ENCODE measurements at regions not wholly inside any gene's neighbourhood (a gene's known extent, or its start where the extent isn't known, plus 50 kb on each side); places are given as distances from the start of the nearest gene placed in this dataset.

- no peak for DNase-seq (ENCODE audit: low spot score)
These were observed 92.9 kb upstream of the IER5L start for GRCh38 chr9:129270903-129271431.

DNA sequence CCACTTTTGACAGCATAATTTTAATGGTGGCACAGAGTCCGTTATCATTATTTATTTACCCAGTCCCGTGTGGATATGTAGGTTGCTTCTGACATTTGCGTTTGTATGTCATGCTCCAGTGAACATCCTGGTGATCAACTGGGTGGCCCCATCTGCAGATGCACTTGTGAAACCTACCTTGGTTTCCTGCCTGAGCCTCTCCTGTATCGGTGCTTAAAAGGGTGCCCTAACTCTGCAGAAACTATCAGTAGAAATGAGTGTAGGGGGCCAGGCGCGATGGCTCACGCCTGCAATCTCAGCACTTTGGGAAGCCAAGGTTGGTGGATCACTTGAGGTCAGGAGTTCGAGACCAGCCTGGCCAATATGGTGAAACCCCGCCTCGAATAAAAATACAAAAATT lies 92.1 kb upstream of the IER5L start:
- no peak for DNase-seq (ENCODE audit: low spot score)

- no peak for DNase-seq (ENCODE audit: low spot score)
These were observed 89.1 kb upstream of the IER5L start for GRCh38 chr9:129267141-129267540.

- no peak for DNase-seq (ENCODE audit: low spot score)
These were observed 88.5 kb upstream of the IER5L start for GRCh38 chr9:129266536-129266935.

DNA sequence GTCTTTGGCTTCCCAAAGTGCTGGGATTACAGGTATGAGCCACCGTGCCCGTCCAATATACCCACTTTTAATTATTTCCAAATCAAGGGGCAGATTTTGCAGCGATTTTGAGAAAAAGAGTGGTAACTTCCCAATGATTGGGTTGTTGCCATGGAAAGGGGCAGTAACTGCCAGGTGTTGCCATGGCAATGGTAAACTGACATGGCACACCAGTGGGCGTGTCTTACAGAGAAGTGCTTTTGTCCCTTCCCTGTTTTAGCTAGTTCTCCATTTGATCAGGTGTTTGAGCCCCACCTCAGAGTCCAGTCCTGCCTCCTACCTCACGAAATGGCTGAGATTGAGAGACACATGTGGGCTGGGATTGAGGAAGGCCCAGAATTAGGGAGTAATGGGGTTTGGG lies 86.3 kb upstream of the IER5L start:
- DNase-seq (ENCODE audit: low spot score): no peak

DNA sequence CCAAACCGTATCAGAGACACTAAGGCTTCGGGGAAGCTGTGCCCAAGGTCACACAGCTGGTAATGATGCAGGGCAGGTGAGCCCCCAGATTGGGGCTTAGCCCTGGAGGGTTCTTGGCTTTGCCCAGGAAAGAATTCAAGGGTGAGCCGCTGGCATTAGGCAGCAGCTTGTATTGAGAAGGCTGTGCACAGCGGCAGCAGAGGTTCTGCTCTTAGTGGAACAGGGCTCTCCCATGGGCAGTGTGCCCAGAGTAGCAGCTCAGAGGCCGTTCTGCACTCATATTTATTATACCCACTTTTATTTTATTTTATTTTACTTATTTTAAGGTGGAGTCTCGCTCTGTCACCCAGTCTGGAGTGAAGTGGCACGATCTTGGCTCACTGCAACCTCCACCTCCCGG lies 85.8 kb upstream of the IER5L start:
- no peak for DNase-seq (ENCODE audit: low spot score)

- DNase-seq (ENCODE audit: low spot score): no peak
These were observed 84.2 kb upstream of the IER5L start for GRCh38 chr9:129262261-129262660.

- no peak for DNase-seq (ENCODE audit: low spot score)
These were observed 81.3 kb upstream of the IER5L start for GRCh38 chr9:129259375-129259774.

GRCh38 chr9:129258823-129259301 lies 80.8 kb upstream of the IER5L start:
- DNase-seq (ENCODE audit: low spot score): no peak

DNA sequence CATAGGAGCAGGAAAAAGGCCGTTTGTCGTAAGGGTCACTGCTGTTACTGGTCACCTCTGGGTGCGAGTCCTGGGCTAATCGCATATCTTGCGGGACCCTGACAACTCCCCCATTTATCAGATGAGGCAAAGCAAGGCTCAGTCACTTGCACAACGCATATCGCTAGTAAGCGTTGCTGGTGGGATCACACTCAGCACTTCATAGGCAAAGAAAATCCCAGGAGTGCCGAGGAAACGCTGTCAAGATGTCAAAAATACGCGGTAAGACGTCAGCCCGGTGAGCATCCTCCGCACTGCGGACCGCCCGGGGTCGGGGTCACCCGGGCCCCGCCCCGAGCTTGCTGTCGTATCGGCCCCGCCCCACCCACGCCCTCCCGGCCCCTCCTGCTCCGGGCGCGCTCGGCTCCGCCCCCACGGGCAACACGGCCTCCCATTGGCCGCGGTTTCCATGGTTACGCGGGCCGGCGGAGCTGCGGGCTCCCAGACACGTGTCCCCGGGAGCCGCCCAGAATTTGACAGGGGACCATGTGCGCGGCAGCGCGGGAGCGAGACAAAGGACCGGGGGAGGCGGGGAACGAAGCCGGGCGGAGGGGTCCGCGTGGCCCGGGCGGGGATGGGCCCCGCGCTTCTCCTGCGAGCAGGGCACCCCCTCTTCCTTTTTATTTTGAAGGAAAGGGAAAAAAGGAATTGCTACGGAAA lies 80.2 kb upstream of the IER5L start:
- DNase-seq (ENCODE audit: low spot score): peak; percentile 91

GRCh38 chr9:129256959-129257713 lies 79.1 kb upstream of the IER5L start:
- DNase-seq (ENCODE audit: low spot score): no peak

GRCh38 chr9:129254566-129255287 lies 76.7 kb upstream of the IER5L start:
- DNase-seq (ENCODE audit: low spot score): no peak

DNA sequence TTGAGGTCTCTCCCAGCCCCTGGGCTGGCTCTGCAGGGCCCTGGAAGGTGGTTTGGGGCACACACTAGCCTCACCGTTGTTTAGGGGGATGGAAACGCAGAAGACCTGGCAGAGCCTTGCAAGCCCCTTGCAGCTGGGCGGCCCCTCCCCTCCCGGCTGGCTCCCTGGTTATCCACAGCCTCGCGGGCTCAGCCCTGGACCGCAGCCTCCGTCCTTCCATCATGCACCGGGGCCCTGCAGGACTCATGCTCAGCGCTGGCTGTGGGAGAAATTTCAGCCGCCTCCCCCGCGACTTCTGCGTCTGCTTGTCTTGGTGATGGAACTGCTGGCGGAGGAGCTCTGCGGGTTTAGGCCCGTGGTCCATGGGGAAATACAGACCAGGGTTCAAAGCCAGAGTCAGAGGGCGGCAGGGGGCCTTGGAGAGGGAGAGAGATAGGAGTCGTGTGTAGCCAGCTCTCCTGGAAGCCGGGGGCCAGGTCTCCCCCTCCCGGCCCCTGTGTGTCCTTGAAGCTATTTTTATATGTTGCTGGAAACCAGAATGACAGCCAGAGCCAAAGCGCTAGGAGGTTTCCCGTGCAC lies 75.8 kb upstream of the IER5L start:
- DNase-seq (ENCODE audit: low spot score): no peak

GRCh38 chr9:129252937-129253802 lies 75.1 kb upstream of the IER5L start:
- DNase-seq (ENCODE audit: low spot score): no peak

- no peak for DNase-seq (ENCODE audit: low spot score)
These were observed 72.7 kb upstream of the IER5L start for GRCh38 chr9:129250786-129251185.

DNA sequence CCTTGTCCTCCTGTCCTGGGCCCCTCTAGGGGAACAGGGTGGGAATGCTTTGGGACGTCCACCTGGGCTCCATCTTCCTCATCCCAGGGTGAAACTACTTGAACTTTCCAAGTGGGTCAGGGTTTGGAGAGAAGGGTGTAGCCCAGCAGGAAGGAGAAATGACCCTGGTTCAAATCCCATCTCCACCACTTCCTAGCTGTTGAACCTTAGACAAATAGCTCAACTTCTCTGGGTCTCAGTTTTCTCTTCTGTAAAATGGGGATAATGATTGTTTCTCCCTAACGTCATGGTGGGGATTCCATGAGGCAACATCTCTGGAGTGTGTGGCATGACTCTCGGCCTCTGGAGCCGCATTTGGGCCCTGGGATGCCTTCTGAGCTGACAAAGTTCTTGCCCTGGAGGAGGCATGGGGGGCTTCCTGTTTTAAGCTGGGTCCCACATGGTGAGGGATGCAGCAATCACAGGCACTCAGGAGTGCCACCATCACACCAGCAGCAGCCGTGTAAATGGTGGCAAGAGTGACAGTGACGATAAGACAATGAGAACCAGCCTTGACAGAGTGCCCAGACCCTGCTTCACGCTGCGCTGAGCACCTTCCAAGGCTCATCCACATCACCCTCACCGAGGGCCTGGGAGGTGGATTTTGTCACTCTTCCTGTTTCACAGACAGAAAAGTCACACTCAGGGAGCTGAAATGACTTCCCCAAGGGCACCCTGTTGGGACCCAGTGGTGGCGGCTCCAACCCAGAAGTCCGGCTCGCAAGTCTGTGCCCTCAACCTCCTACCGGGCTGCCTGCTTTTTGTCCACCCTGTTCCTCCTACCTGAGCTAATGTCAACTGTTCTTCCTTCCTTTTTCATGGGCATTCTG lies 69.5 kb upstream of the IER5L start:
- no peak for DNase-seq (ENCODE audit: low spot score)

DNA sequence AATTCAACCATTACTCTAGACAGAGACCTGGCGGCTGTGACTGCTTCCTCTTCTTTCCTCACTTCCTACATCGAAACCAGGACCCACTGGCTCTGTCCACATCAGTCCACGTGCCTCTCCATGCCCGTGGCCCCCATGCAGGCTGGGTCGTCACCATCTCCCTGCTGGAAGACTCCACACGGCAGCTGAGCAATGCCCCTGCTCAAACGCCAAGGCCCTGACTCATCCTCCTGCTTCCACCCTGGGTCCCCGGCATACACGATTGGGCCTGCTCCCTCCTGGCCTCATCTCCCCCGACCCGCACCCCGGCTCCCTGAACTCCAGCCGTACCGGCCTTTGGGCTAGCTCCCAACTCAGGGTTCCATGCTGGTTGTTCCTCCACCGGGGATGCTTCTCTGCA lies 67.2 kb upstream of the IER5L start:
- no peak for DNase-seq (ENCODE audit: low spot score)

- DNase-seq (ENCODE audit: low spot score): no peak
These were observed 65.0 kb upstream of the IER5L start for GRCh38 chr9:129242971-129243561.

DNA sequence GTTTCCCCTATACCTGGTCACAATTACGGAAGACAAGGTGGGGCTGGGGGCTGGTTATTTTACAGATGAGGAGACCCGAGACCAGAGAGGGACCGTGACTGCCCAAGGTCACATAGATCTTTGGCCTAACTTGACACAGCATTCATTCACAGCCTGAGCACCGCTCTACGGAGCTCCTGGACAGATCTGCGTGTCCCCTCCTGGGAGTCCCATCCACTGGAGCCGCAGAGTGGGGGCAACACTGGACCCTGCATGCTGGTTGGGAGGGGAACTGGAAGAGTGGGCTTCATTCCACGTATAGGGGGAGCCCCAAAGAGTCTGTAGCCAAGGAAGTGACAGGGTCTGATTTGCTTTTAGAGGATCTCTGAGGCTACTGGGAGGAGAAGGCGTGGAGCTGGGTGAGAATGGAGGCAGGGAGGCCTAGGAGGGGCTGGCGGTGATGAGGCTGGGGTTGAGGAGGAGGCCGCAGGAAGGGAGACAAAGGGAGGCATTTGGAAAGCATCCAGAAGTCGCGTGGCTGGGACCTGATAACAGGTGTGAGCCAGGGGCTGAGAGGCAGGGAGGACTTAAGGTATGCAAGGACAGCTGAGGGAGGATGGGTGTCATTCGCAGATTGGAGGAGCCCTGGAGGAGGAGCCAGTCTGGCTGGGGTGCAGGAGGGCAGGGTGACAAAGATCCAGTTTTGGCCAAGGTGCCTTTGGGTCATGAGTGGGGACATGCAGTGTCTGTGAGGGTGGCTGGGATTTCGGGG lies 64.3 kb upstream of the IER5L start:
- DNase-seq (ENCODE audit: low spot score): no peak
